Gastroesophageal sphincter (tissue), 3 donors: ENCODE measurements at regions not wholly inside any gene's neighbourhood (a gene's known extent, or its start where the extent isn't known, plus 50 kb on each side); places are given as distances from the start of the nearest gene placed in this dataset.

Source experiments
- EP300 ChIP-seq: sonication (generic); formaldehyde crosslinking; IDR thresholded peaks from one replicate; pipeline ENCODE4 v1.6.1; 2017; ENCODE audit warnings: antibody characterized with exemption, mild to moderate bottlenecking
- POLR2A ChIP-seq, 2 donors: fragments of 450-650 bp; IDR thresholded peaks; one replicate each; pipeline ENCODE4 v1.6.1; 2017; ENCODE audit warnings: antibody characterized with exemption in 2 of 2, mild to moderate bottlenecking in 2 of 2, moderate library complexity in 1 of 2
- POLR2AphosphoS5 ChIP-seq: sonication (generic); formaldehyde crosslinking; IDR thresholded peaks from one replicate; pipeline ENCODE4 v1.6.1; 2017; ENCODE audit warnings: antibody characterized with exemption
- TF ChIP-seq, protein P1 (sequence below), 4 experiments: fragments of 200-600 bp in 2 of 4; fragments of 450-650 bp in 2 of 4; sonication (generic) in 1 of 4; IDR thresholded peaks; one replicate each; pipeline ENCODE4 v1.5.1; 2017 to 2019; ENCODE audit warnings: antibody characterized with exemption in 4 of 4, mild to moderate bottlenecking in 2 of 4, moderate library complexity in 2 of 4

DNA sequence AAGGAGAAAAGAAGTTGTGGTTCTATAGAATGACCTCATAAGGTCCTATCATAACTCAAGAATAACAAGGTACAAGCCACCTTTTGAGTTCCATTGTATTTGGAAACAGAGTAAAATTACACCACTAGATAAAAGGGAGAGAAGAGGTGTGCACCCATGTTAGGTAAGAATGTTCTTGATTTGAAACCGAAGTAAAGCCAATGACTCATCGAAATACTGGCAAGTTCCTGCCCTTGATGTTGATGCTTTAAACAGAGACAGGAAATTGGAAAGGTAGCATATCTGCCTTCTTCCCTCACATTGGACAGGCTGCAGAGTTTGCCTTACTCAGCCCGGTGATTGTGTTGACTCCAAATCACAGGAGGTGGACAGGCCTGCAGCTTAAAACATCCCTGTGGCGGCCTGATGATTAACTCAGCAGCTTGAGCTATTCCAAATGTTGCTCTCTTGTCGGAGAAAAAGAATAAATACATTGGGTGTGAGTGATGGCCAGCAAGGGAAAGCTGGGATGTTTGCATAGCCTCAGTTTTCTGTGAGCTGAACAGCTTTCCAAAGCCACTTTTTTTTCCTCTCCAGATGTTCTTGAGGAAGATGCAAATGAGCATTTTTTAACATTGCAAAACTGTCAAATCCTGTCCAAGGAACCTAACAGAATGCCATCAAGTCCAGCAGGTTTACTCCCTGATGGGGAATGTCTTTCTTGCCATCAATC is 321.1 kb downstream of the NKX6-1 start:
- no peak for TF ChIP-seq POLR2A (IDR thresholded peaks at IDR 0.05)
- TF ChIP-seq, protein P1, sequence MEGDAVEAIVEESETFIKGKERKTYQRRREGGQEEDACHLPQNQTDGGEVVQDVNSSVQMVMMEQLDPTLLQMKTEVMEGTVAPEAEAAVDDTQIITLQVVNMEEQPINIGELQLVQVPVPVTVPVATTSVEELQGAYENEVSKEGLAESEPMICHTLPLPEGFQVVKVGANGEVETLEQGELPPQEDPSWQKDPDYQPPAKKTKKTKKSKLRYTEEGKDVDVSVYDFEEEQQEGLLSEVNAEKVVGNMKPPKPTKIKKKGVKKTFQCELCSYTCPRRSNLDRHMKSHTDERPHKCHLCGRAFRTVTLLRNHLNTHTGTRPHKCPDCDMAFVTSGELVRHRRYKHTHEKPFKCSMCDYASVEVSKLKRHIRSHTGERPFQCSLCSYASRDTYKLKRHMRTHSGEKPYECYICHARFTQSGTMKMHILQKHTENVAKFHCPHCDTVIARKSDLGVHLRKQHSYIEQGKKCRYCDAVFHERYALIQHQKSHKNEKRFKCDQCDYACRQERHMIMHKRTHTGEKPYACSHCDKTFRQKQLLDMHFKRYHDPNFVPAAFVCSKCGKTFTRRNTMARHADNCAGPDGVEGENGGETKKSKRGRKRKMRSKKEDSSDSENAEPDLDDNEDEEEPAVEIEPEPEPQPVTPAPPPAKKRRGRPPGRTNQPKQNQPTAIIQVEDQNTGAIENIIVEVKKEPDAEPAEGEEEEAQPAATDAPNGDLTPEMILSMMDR (IDR thresholded peaks at IDR 0.05) = no peak
- no peak for TF ChIP-seq POLR2AphosphoS5
- no peak for TF ChIP-seq EP300
